ENCODE measurements at regions not wholly inside any gene's neighbourhood (a gene's known extent, or its start where the extent isn't known, plus 50 kb on each side); places are given as distances from the start of the nearest gene placed in this dataset.

DNA sequence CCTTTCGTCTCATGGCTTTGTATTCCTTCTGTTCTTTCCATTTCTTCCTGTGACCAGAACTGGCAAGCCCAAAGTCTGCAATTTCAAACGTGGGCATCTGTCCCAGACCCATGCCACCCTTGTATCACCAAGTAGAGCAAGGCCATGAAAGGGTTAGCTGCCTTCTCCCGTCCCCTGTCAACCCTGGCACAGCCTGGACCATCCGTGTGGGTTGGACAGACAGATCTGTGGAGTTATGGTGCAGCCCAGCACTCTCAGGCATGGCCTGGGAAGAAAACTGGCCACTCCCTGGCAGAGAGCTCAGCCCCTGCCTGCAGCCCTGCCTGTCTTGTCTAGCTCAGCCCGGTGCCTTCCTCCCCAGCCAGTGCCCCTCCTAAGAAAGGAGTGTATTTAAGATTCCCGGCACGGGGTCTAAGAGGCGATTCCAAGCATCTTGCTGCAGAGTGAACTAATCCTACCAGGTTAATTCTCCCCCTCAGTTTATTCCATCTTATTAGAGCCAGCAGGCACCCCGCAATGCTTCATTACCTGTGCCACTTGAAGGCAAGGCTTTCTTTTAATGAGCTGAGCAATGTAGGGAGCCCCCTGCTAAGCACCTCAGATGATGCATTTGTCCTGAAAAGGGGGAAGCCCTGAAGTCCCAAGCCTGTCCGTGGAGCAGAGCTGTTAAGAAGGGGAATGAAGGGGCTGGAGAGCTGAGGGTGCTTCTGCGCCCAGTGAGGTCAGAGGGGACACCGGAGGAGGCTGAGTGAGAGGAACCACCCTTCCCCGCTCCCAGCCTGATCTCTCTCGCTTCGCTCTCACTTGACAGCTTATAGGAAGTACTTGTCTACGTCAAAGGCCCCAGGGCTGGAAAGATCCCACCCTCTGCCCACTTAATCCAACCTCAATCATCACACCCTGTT is 130.6 kb downstream of the SPATA19 start:
- TF ChIP-seq TAF1 (IDR thresholded peaks at IDR 0.05; ENCODE audit: borderline replicate concordance, low read depth, low read length), result no peak
- no peak for TF ChIP-seq POLR2AphosphoS5 (IDR thresholded peaks at IDR 0.05; ENCODE audit: low read depth, low read length)
- no peak for TF ChIP-seq POLR2A (IDR thresholded peaks at IDR 0.05; ENCODE audit: low read depth, low read length)
